HS-27A (cell line): ENCODE measurements at regions not wholly inside any gene's neighbourhood (a gene's known extent, or its start where the extent isn't known, plus 50 kb on each side); places are given as distances from the start of the nearest gene placed in this dataset.

Experiments
- DNase-seq: peaks from one replicate; pipeline ENCODE4 v3.0.0-alpha.2; 2012; ENCODE audit warnings: low read depth, missing footprints

DNA sequence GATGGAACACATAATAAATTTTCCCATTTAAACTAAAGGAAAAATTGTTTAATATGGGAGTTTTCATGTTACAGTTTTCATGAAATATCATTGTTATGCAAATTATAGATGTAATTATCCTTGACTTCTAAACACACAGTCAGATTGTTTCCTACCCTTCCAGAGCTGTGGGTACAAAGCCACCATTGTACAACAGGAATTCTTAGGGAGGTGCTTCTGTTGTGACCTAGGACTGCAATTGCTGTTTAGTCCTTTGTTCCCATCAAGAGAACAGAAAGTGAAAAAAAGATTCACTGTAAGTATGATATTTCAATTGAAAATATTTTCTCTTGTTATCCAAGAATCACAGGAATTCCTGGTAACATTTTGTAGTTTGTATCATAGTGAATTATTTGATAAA lies 455.3 kb upstream of the NAALADL2 start:
- DNase-seq = no peak

- DNase-seq = no peak
Measured at GRCh38 chr3:174408310-174408709, 450.8 kb upstream of the NAALADL2 start.

GRCh38 chr3:174409086-174409743 lies 449.9 kb upstream of the NAALADL2 start:
- no peak for DNase-seq

- DNase-seq = no peak
Measured at GRCh38 chr3:174413062-174413912, 445.8 kb upstream of the NAALADL2 start.

GRCh38 chr3:174414902-174415301 lies 444.2 kb upstream of the NAALADL2 start:
- DNase-seq = no peak

DNA sequence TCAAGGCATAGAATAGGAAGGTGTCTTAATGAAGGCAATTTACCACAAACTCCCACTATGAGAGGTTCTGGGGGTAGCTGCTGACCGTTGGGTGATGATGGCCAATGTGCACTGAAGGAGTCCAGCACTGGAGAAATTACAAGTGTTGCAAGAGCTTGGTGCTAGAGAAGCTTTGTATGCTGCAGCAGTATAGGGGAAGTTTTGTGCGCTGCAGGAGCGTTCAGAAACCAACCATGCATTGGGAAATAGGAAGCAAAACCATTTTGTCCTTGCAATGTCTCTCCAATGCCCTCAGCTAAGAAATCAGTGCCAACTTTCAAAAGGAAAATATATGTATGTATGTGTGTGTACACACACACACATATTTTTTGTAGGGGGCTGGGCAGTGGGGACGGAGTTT lies 441.6 kb upstream of the NAALADL2 start:
- DNase-seq = no peak

DNA sequence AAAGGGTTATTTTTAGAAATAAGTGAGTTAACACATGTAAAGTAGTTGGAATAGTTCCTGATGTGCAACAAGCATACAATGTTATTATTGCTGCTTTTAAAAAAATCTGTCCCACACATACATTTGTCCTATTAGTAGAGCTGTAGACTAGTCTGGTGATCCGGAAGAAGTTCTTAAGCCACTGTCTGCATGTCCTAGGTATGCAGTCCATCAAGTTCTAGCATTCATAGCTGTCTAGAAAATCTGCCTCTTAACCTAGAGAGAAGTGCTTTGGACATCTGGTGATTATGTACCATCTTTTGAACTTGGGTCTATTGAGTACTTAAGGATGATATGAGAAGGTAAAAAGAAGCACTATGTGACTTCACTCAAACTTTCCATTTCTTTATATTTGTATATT lies 439.9 kb upstream of the NAALADL2 start:
- no peak for DNase-seq

- no peak for DNase-seq
Measured at GRCh38 chr3:174423936-174424335, 435.2 kb upstream of the NAALADL2 start.

- DNase-seq = no peak
Measured at GRCh38 chr3:174424656-174425055, 434.5 kb upstream of the NAALADL2 start.

- no peak for DNase-seq
Measured at GRCh38 chr3:174425422-174425821, 433.7 kb upstream of the NAALADL2 start.

GRCh38 chr3:174430986-174431385 lies 428.1 kb upstream of the NAALADL2 start:
- no peak for DNase-seq

GRCh38 chr3:174431717-174432116 lies 427.4 kb upstream of the NAALADL2 start:
- no peak for DNase-seq

DNA sequence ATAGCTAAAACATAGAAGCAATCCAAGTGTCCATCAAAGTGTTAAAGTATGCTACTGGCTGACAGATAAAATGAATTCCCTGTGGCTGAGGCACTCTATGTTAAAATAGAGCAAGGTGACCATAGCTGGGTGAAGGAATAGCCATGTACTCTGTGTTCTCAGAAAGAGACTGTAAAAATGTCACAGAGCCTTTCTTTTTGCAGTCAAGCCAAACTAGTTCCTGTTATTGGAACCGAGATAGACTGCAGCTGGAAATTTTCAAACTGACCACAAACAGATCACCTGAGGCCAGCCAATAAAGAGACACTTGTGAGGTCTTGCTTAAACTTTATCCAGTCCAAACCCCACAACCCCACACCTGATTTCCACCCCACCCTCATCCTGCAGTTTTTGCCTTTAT lies 422.8 kb upstream of the NAALADL2 start:
- no peak for DNase-seq

DNA sequence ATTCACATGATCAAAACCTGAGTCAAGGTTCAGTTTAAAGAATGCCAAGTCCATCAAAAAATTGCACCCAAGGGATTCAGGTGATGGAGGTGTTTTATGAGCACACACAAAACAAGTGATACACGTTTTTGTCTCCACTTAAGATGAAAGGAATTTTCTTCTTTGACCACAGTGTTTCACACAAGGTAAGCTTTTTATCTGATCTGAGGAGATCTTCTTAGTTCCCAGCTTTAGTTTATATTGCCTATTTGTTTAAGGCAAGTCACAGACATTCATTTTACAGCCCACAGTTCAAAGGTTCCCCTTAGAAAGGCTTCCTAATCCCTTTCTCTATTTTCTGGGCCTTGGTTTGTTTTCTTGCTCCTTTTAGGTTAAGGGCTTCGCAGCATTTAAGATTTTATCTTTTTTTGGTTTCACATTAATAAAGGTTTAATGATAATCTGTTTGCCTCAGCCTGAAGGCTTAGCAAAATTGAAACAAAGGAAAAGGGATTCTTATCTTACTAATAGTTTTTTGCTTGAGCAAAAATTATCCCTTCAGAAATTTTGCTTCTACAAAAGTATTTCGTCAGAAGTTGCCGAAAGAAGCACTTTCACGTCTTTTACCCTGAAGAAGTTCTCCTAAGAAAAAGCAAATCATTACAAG lies 420.5 kb upstream of the NAALADL2 start:
- no peak for DNase-seq

DNA sequence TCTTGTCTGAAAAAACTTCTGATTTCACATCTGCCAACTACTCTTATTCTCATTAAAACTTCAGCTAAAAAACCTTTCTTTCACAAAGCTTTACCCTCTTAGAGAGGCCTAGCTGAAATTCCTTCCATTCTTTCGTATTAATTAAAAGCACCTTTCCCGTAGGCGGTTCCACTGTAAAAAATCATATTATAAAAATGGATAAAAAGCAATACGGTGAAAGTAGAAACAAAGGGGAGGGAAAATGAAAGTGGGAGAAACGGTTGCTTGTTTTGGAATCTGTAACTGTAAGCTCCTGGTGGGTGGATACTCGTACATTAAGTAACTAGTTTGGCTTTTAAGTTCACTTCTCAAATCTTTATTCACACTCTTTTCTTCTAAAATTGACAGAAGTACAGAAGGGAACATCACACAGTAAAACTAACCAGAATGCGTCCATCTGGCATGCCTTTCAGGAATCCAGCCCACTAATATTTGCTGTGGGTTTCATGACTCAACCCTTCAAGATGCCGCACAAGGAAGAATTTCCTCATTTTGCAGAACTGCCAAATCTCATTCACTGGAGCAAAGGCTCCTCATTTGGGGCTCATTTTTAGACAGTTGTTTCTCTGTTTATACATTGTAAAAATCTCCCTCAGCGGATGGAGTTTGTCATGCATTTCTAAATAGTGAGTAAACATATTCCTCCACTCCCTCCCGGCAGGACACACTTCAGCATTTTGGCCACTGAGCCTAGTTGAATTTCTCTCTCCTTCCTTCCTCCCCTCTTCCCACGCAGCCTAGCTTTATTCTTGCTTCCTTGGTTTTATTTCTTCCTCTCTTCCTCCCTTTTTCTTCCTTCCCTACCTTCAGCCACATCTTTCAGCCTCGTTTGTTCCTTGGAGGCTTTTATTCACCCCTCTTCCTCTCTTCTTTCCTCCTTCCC lies 419.5 kb upstream of the NAALADL2 start:
- peak; percentile 87 for DNase-seq

DNA sequence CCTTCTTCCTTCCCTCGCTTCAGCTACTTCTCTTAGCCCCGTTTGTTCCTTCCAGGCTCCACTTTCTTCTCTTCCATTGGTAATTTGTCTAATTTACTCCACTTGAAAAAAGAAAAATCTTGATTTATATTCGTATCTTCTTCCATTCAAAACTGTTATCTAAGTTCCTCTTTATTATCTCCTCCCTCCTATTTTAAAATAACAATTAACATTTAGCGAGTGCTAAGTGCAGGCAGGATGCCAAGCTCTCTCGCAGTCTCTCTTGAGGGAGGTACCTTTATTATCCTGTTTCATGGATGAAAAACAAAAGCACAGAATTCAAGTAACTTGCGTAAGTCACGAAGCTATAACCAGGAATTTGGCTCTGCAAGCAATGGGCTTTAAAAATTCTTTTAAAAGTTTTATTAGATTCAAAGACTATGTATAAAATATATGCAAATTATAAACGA lies 418.9 kb upstream of the NAALADL2 start:
- DNase-seq = peak; percentile 38

GRCh38 chr3:174440741-174441587 lies 418.2 kb upstream of the NAALADL2 start:
- peak; percentile 68 for DNase-seq

- peak; percentile 19 for DNase-seq
Measured at GRCh38 chr3:174441588-174442301, 417.4 kb upstream of the NAALADL2 start.

- no peak for DNase-seq
Measured at GRCh38 chr3:174442302-174442682, 416.8 kb upstream of the NAALADL2 start.

DNA sequence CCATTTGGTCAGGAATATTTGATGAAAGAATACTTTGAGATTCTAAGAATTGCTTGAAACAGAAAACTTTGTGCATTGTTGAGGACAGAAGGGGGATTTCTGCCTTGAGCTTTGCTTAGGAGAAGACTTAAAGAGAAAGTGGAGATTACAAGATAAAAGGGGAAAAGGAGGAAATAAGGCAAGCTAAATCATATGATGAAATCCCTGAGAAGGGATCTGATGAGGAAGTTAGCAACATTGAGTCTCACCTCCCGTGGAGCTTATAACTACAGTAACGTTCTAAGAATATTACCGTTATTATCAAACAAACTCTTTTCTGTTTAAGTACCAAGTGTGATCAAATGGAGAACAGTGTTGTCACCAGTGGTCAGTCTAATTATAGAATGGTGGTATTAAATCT lies 414.7 kb upstream of the NAALADL2 start:
- DNase-seq = no peak
